IMR-90 (cell line): ENCODE measurements at regions not wholly inside any gene's neighbourhood (a gene's known extent, or its start where the extent isn't known, plus 50 kb on each side); places are given as distances from the start of the nearest gene placed in this dataset.

Experiments
- ATAC-seq: fragments of 200-7000 bp; cut with Tn5 transposase; 2 replicates; pipeline ENCODE4 v1.9.1; 2020; ENCODE audit warnings: low read depth, mild to moderate bottlenecking, moderate library complexity
- BruUV-seq: library from RNA; stranded (reverse); fragments of 400-500 nt; replicated peaks from 2 replicates; lab custom pipeline; 2021; lab: Mats Ljungman, UMichigan
- CTCF ChIA-PET: fragments of 300-600 bp; formaldehyde crosslinking; extraction: SDS; loops from one replicate; lab custom pipeline; 2021; ENCODE audit warnings: antibody characterized with exemption; lab: Yijun Ruan, JAX
- POLR2A ChIA-PET: fragments of 300-600 bp; sonication (Branson Sonifier 250); formaldehyde crosslinking; loops from one replicate; lab custom pipeline; 2022; ENCODE audit warnings: antibody characterized with exemption; ENCODE audit not compliant: unreplicated experiment; lab: Charles Lee
- DNase-seq: peaks from one replicate; pipeline ENCODE4 v3.0.0; 2013
- H2AFZ ChIP-seq: replicated peaks from 2 replicates; pipeline ENCODE3; 2013; ENCODE audit warnings: low read length, mild to moderate bottlenecking; ENCODE audit not compliant: poor library complexity
- H2AK5ac ChIP-seq: 2 replicates; pipeline ENCODE4 v1.6.1; 2013; ENCODE audit warnings: low read depth, low read length, inconsistent platforms
- H2AK9ac ChIP-seq: replicated peaks from 2 replicates; pipeline ENCODE3; 2013; ENCODE audit warnings: mild to moderate bottlenecking, low read depth, low read length, moderate library complexity; ENCODE audit not compliant: poor library complexity
- H2BK120ac ChIP-seq: 2 replicates; pipeline ENCODE4 v1.6.1; 2013; ENCODE audit warnings: low read depth, low read length, inconsistent platforms
- H2BK15ac ChIP-seq: 3 replicates; pipeline ENCODE4 v1.6.1; 2013; ENCODE audit warnings: low read depth, low read length, inconsistent platforms
- H2BK20ac ChIP-seq: 2 replicates; pipeline ENCODE4 v1.6.1; 2013; ENCODE audit warnings: low read depth, mild to moderate bottlenecking, inconsistent platforms, low read length, moderate library complexity
- H2BK5ac ChIP-seq: 2 replicates; pipeline ENCODE4 v1.6.1; 2013; ENCODE audit warnings: mild to moderate bottlenecking, low read depth, low read length, inconsistent platforms; ENCODE audit not compliant: poor library complexity, severe bottlenecking
- H3K14ac ChIP-seq: replicated peaks from 2 replicates; pipeline ENCODE4 v1.6.1; 2013; ENCODE audit warnings: low read depth, low read length, inconsistent platforms
- H3K18ac ChIP-seq: 2 replicates; pipeline ENCODE4 v1.6.1; 2013; ENCODE audit warnings: low read depth, low read length, control low read depth
- H3K23ac ChIP-seq: 2 replicates; pipeline ENCODE4 v1.6.1; 2013; ENCODE audit warnings: low read depth, low read length, inconsistent platforms
- H3K27ac ChIP-seq: 2 replicates; pipeline ENCODE4 v1.5.1; 2013; ENCODE audit warnings: mild to moderate bottlenecking, control low read depth, low read length; ENCODE audit not compliant: insufficient read depth
- H3K27me3 ChIP-seq: 2 replicates; pipeline ENCODE4 v1.6.1; 2013; ENCODE audit warnings: low read length; ENCODE audit not compliant: control insufficient read depth, insufficient read depth
- H3K36me3 ChIP-seq: 2 replicates; pipeline ENCODE4 v1.6.1; 2013; ENCODE audit warnings: low read length, mixed read lengths; ENCODE audit not compliant: control insufficient read depth, insufficient read depth
- H3K4ac ChIP-seq: 2 replicates; pipeline ENCODE4 v1.6.1; 2013; ENCODE audit warnings: low read depth, low read length, inconsistent platforms
- H3K4me1 ChIP-seq: 2 replicates; pipeline ENCODE4 v1.6.1; 2013; ENCODE audit warnings: low read length, mixed read lengths; ENCODE audit not compliant: control insufficient read depth, insufficient read depth
- H3K4me2 ChIP-seq: 2 replicates; pipeline ENCODE4 v1.6.1; 2013; ENCODE audit warnings: low read depth, mild to moderate bottlenecking, control low read depth, low read length, moderate library complexity
- H3K4me3 ChIP-seq: 2 replicates; pipeline ENCODE4 v1.5.1; 2013; ENCODE audit warnings: low read depth, mild to moderate bottlenecking, control low read depth, low read length, moderate library complexity; ENCODE audit not compliant: insufficient read depth
- H3K56ac ChIP-seq: 2 replicates; pipeline ENCODE4 v1.6.1; 2013; ENCODE audit warnings: low read length, inconsistent platforms; ENCODE audit not compliant: insufficient read depth; ENCODE audit errors: extremely low read depth
- H3K79me1 ChIP-seq, 2 experiments: 2 replicates each; pipeline ENCODE4 v1.6.1; 2013; ENCODE audit warnings: low read length in 2 of 2, inconsistent platforms in 1 of 2, low read depth in 1 of 2
- H3K9ac ChIP-seq: 2 replicates; pipeline ENCODE4 v1.6.1; 2013; ENCODE audit warnings: low read depth, low read length, control low read depth
- H3K9me1 ChIP-seq: 2 replicates; pipeline ENCODE4 v1.6.1; 2013; ENCODE audit warnings: low read length, inconsistent platforms; ENCODE audit not compliant: insufficient read depth
- H3K9me3 ChIP-seq: 2 replicates; pipeline ENCODE4 v1.6.1; 2013; ENCODE audit warnings: low read length; ENCODE audit not compliant: control insufficient read depth, insufficient read depth
- H4K20me1 ChIP-seq: 2 replicates; pipeline ENCODE4 v1.6.1; 2013; ENCODE audit warnings: low read length, inconsistent platforms; ENCODE audit not compliant: insufficient read depth
- H4K5ac ChIP-seq: 2 replicates; pipeline ENCODE4 v1.6.1; 2013; ENCODE audit warnings: mild to moderate bottlenecking, low read depth, low read length, control low read depth
- H4K8ac ChIP-seq, 2 experiments: 2 replicates each; pipeline ENCODE4 v1.6.1; 2013; ENCODE audit warnings: low read depth in 2 of 2, low read length in 2 of 2, control low read depth in 1 of 2, inconsistent platforms in 1 of 2
- H4K91ac ChIP-seq: 2 replicates; pipeline ENCODE4 v1.6.1; 2013; ENCODE audit warnings: low read depth, low read length, inconsistent platforms; ENCODE audit not compliant: insufficient read depth
- BHLHE40 ChIP-seq: fragments of 150-350 bp; IDR thresholded peaks from 2 replicates; pipeline ENCODE4 v1.6.1; 2016; ENCODE audit warnings: mild to moderate bottlenecking, low read depth, low read length
- CTCF ChIP-seq: conservative IDR thresholded peaks from 2 replicates; pipeline ENCODE4 v1.5.1; 2012; ENCODE audit warnings: mild to moderate bottlenecking, low read depth, low read length, improper control_type of control experiment
- ELK1 ChIP-seq: fragments of 150-350 bp; IDR thresholded peaks from 2 replicates; pipeline ENCODE4 v1.6.1; 2016; ENCODE audit warnings: low read depth, mild to moderate bottlenecking, low read length, moderate library complexity, borderline replicate concordance
- FOS ChIP-seq: fragments of 150-350 bp; IDR thresholded peaks from 2 replicates; pipeline ENCODE4 v1.6.1; 2016; ENCODE audit warnings: low read depth, low read length
- MXI1 ChIP-seq: IDR thresholded peaks from 2 replicates; pipeline ENCODE4 v1.6.1; 2012; ENCODE audit warnings: low read depth, mild to moderate bottlenecking, low read length, moderate library complexity, borderline replicate concordance
- POLR2A ChIP-seq: IDR thresholded peaks from 2 replicates; pipeline ENCODE4 v1.6.1; 2012; ENCODE audit warnings: mild to moderate bottlenecking, low read depth, low read length
- RCOR1 ChIP-seq: IDR thresholded peaks from 2 replicates; pipeline ENCODE4 v1.6.1; 2012; ENCODE audit warnings: mild to moderate bottlenecking, low read length, improper control_type of control experiment; ENCODE audit not compliant: insufficient replicate concordance
- SMC3 ChIP-seq: fragments of 150-350 bp; IDR thresholded peaks from 2 replicates; pipeline ENCODE4 v1.6.1; 2016; ENCODE audit warnings: low read depth, mild to moderate bottlenecking, antibody characterized with exemption, low read length, moderate library complexity
- USF2 ChIP-seq: fragments of 150-350 bp; IDR thresholded peaks from 2 replicates; pipeline ENCODE4 v1.6.1; 2017; ENCODE audit warnings: mild to moderate bottlenecking, antibody characterized with exemption, low read length, low read depth
- WGBS, 2 experiments: methylation state at CpG; one replicate each; pipeline versions ENCODE4 v1.1.5 to v1.1.7; 2013; ENCODE audit warnings: missing lambda C conversion rate in 2 of 2; ENCODE audit not compliant: insufficient read length in 1 of 2; ENCODE audit errors: extremely low coverage in 2 of 2; 5-methylcytosine and 5-hydroxymethylcytosine counted together
- dilution Hi-C: fragments of 300-500 bp; cut with HindIII; formaldehyde crosslinking; loops from one replicate; pipeline ENCODE4 v1.14.3; 2018; ENCODE audit warnings: low sequenced_read_pairs; ENCODE audit not compliant: unreplicated experiment
- in situ Hi-C: fragments of 300-500 bp; cut with MboI; formaldehyde crosslinking; loops from 3 replicates; pipeline ENCODE4 v1.14.3; 2019; ENCODE audit warnings: low sequenced_read_pairs, inconsistent platforms, mixed read lengths
- intact Hi-C: fragments of 100-400 bp; cut with micrococcal nuclease; formaldehyde crosslinking; loops from 2 replicates; pipeline ENCODE4 v1.10.0; 2022

GRCh38 chr19:30852168-30852567, 480.0 kb downstream of the ZNF536 start:
- dilution Hi-C loops (no loop called here), intact Hi-C loops (no loop called here), in situ Hi-C loops (no loop called here)
- DNase-seq (no peak), ATAC-seq (no peak)
- Histone ChIP-seq H2AK9ac (peak overlapping the region; percentile 57), H4K20me1 (no peaks in the 10 kb centered on the region), H2BK20ac (no peak overlapping the region), H4K91ac (no peak overlapping the region), H3K4me3 (no peak overlapping the region), H2BK5ac (no peak overlapping the region), H3K4me2 (no peak overlapping the region), H2AFZ (no peak overlapping the region), H3K9ac (no peak overlapping the region), H4K8ac (no peak overlapping the region), H3K36me3 (no peaks in the 10 kb centered on the region), H3K79me1 (no peaks in the 10 kb centered on the region), H3K4me1 (no peaks in the 10 kb centered on the region), H2AK5ac (no peak overlapping the region), H3K18ac (no peak overlapping the region), H3K56ac (no peak overlapping the region), H4K5ac (no peak overlapping the region), H3K14ac (no peak overlapping the region), H2BK120ac (no peak overlapping the region), H3K9me1 (no peaks in the 10 kb centered on the region), H2BK15ac (no peak overlapping the region), H3K4ac (no peak overlapping the region), H3K9me3 (no peaks in the 10 kb centered on the region), H3K23ac (no peak overlapping the region), H3K27ac (no peak overlapping the region), H3K27me3 (no peaks in the 10 kb centered on the region)
- WGBS, 2 experiments: no CpG with 5 or more reads among the region's 10 CpGs
- ChIA-PET CTCF (no interaction called here), POLR2A (no interaction called here)
- no TSS peak for BruUV-seq
- TF ChIP-seq USF2: no peak
- TF ChIP-seq ELK1: no peak
- no peak for TF ChIP-seq CTCF
- no peak for TF ChIP-seq RCOR1
- TF ChIP-seq POLR2A: no peak
- no peak for TF ChIP-seq FOS
- TF ChIP-seq MXI1: no peak
- TF ChIP-seq BHLHE40: no peak
- no peak for TF ChIP-seq SMC3
